Fibroblast of lung (primary cell): ENCODE measurements at regions not wholly inside any gene's neighbourhood (a gene's known extent, or its start where the extent isn't known, plus 50 kb on each side); places are given as distances from the start of the nearest gene placed in this dataset.

Source experiments
- EZH2 ChIP-seq: IDR thresholded peaks from 2 replicates; pipeline ENCODE4 v1.5.1; 2012; ENCODE audit warnings: low read length, control low read depth, mild to moderate bottlenecking; ENCODE audit errors: missing control alignments
- TF ChIP-seq, protein P1 (sequence below), 2 donors: IDR thresholded peaks in 1 of 2; conservative IDR thresholded peaks in 1 of 2; 1 replicate in 1 of 2; 2 replicates in 1 of 2; pipeline ENCODE4 v1.5.1; 2011 to 2012; ENCODE audit warnings: low read length in 2 of 2, control low read depth in 1 of 2, inconsistent platforms in 1 of 2, low read depth in 1 of 2, mild to moderate bottlenecking in 1 of 2

DNA sequence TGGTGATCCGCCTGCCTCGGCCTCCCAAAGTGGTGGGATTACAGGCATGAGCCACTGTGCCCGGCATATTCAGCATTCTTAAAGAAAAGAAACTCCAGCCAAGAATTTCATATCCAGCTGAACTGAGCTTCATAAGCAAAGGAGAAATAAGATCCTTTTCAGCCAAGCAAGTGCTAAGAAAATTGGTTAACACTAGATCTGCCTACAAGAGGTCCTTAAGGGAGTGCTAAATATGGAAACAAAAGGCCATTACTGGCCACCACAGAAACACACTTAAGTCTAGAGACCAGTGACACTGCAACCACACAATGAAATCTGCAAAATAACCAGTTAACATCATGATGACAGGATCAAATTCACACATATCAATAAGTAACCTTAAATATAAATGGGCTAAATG, 331.5 kb downstream of the MAN2A1 start:
- TF ChIP-seq, protein P1, sequence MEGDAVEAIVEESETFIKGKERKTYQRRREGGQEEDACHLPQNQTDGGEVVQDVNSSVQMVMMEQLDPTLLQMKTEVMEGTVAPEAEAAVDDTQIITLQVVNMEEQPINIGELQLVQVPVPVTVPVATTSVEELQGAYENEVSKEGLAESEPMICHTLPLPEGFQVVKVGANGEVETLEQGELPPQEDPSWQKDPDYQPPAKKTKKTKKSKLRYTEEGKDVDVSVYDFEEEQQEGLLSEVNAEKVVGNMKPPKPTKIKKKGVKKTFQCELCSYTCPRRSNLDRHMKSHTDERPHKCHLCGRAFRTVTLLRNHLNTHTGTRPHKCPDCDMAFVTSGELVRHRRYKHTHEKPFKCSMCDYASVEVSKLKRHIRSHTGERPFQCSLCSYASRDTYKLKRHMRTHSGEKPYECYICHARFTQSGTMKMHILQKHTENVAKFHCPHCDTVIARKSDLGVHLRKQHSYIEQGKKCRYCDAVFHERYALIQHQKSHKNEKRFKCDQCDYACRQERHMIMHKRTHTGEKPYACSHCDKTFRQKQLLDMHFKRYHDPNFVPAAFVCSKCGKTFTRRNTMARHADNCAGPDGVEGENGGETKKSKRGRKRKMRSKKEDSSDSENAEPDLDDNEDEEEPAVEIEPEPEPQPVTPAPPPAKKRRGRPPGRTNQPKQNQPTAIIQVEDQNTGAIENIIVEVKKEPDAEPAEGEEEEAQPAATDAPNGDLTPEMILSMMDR (conservative IDR thresholded peaks at IDR 0.05 in 1 of 2, IDR thresholded peaks at IDR 0.05 in 1 of 2; ENCODE audit: low read depth in 1 of 2, low read length in 2 of 2): no peak
- no peak for TF ChIP-seq EZH2
